IMR-90 (cell line): ENCODE measurements at regions not wholly inside any gene's neighbourhood (a gene's known extent, or its start where the extent isn't known, plus 50 kb on each side); places are given as distances from the start of the nearest gene placed in this dataset.
"Not testable (repeated sequence)": the region's sequence is repeated elsewhere in the genome, so short reads cannot be mapped to it uniquely, and the experiment has no call there.

Experiments used
- ATAC-seq: fragments of 200-7000 bp; cut with Tn5 transposase; 2 replicates; pipeline ENCODE4 v1.9.1; 2020; ENCODE audit warnings: low read depth, mild to moderate bottlenecking, moderate library complexity
- BruUV-seq: library from RNA; stranded (reverse); fragments of 400-500 nt; replicated peaks from 2 replicates; lab custom pipeline; 2021; lab: Mats Ljungman, UMichigan
- CTCF ChIA-PET: fragments of 300-600 bp; formaldehyde crosslinking; extraction: SDS; loops from one replicate; lab custom pipeline; 2021; ENCODE audit warnings: antibody characterized with exemption; lab: Yijun Ruan, JAX
- POLR2A ChIA-PET: fragments of 300-600 bp; sonication (Branson Sonifier 250); formaldehyde crosslinking; loops from one replicate; lab custom pipeline; 2022; ENCODE audit warnings: antibody characterized with exemption; ENCODE audit not compliant: unreplicated experiment; lab: Charles Lee
- DNase-seq: peaks from one replicate; pipeline ENCODE4 v3.0.0; 2013
- H2AFZ ChIP-seq: replicated peaks from 2 replicates; pipeline ENCODE3; 2013; ENCODE audit warnings: low read length, mild to moderate bottlenecking; ENCODE audit not compliant: poor library complexity
- H2AK5ac ChIP-seq: 2 replicates; pipeline ENCODE4 v1.6.1; 2013; ENCODE audit warnings: low read depth, low read length, inconsistent platforms
- H2AK9ac ChIP-seq: replicated peaks from 2 replicates; pipeline ENCODE3; 2013; ENCODE audit warnings: mild to moderate bottlenecking, low read depth, low read length, moderate library complexity; ENCODE audit not compliant: poor library complexity
- H2BK120ac ChIP-seq: 2 replicates; pipeline ENCODE4 v1.6.1; 2013; ENCODE audit warnings: low read depth, low read length, inconsistent platforms
- H2BK15ac ChIP-seq: 3 replicates; pipeline ENCODE4 v1.6.1; 2013; ENCODE audit warnings: low read depth, low read length, inconsistent platforms
- H2BK20ac ChIP-seq: 2 replicates; pipeline ENCODE4 v1.6.1; 2013; ENCODE audit warnings: low read depth, mild to moderate bottlenecking, inconsistent platforms, low read length, moderate library complexity
- H2BK5ac ChIP-seq: 2 replicates; pipeline ENCODE4 v1.6.1; 2013; ENCODE audit warnings: mild to moderate bottlenecking, low read depth, low read length, inconsistent platforms; ENCODE audit not compliant: poor library complexity, severe bottlenecking
- H3K14ac ChIP-seq: replicated peaks from 2 replicates; pipeline ENCODE4 v1.6.1; 2013; ENCODE audit warnings: low read depth, low read length, inconsistent platforms
- H3K18ac ChIP-seq: 2 replicates; pipeline ENCODE4 v1.6.1; 2013; ENCODE audit warnings: low read depth, low read length, control low read depth
- H3K23ac ChIP-seq: 2 replicates; pipeline ENCODE4 v1.6.1; 2013; ENCODE audit warnings: low read depth, low read length, inconsistent platforms
- H3K27ac ChIP-seq: 2 replicates; pipeline ENCODE4 v1.5.1; 2013; ENCODE audit warnings: mild to moderate bottlenecking, control low read depth, low read length; ENCODE audit not compliant: insufficient read depth
- H3K27me3 ChIP-seq: 2 replicates; pipeline ENCODE4 v1.6.1; 2013; ENCODE audit warnings: low read length; ENCODE audit not compliant: control insufficient read depth, insufficient read depth
- H3K36me3 ChIP-seq: 2 replicates; pipeline ENCODE4 v1.6.1; 2013; ENCODE audit warnings: low read length, mixed read lengths; ENCODE audit not compliant: control insufficient read depth, insufficient read depth
- H3K4ac ChIP-seq: 2 replicates; pipeline ENCODE4 v1.6.1; 2013; ENCODE audit warnings: low read depth, low read length, inconsistent platforms
- H3K4me1 ChIP-seq: 2 replicates; pipeline ENCODE4 v1.6.1; 2013; ENCODE audit warnings: low read length, mixed read lengths; ENCODE audit not compliant: control insufficient read depth, insufficient read depth
- H3K4me2 ChIP-seq: 2 replicates; pipeline ENCODE4 v1.6.1; 2013; ENCODE audit warnings: low read depth, mild to moderate bottlenecking, control low read depth, low read length, moderate library complexity
- H3K4me3 ChIP-seq: 2 replicates; pipeline ENCODE4 v1.5.1; 2013; ENCODE audit warnings: low read depth, mild to moderate bottlenecking, control low read depth, low read length, moderate library complexity; ENCODE audit not compliant: insufficient read depth
- H3K56ac ChIP-seq: 2 replicates; pipeline ENCODE4 v1.6.1; 2013; ENCODE audit warnings: low read length, inconsistent platforms; ENCODE audit not compliant: insufficient read depth; ENCODE audit errors: extremely low read depth
- H3K79me1 ChIP-seq, 2 experiments: 2 replicates each; pipeline ENCODE4 v1.6.1; 2013; ENCODE audit warnings: low read length in 2 of 2, inconsistent platforms in 1 of 2, low read depth in 1 of 2
- H3K9ac ChIP-seq: 2 replicates; pipeline ENCODE4 v1.6.1; 2013; ENCODE audit warnings: low read depth, low read length, control low read depth
- H3K9me1 ChIP-seq: 2 replicates; pipeline ENCODE4 v1.6.1; 2013; ENCODE audit warnings: low read length, inconsistent platforms; ENCODE audit not compliant: insufficient read depth
- H3K9me3 ChIP-seq: 2 replicates; pipeline ENCODE4 v1.6.1; 2013; ENCODE audit warnings: low read length; ENCODE audit not compliant: control insufficient read depth, insufficient read depth
- H4K20me1 ChIP-seq: 2 replicates; pipeline ENCODE4 v1.6.1; 2013; ENCODE audit warnings: low read length, inconsistent platforms; ENCODE audit not compliant: insufficient read depth
- H4K5ac ChIP-seq: 2 replicates; pipeline ENCODE4 v1.6.1; 2013; ENCODE audit warnings: mild to moderate bottlenecking, low read depth, low read length, control low read depth
- H4K8ac ChIP-seq, 2 experiments: 2 replicates each; pipeline ENCODE4 v1.6.1; 2013; ENCODE audit warnings: low read depth in 2 of 2, low read length in 2 of 2, control low read depth in 1 of 2, inconsistent platforms in 1 of 2
- H4K91ac ChIP-seq: 2 replicates; pipeline ENCODE4 v1.6.1; 2013; ENCODE audit warnings: low read depth, low read length, inconsistent platforms; ENCODE audit not compliant: insufficient read depth
- CHD1 ChIP-seq: IDR thresholded peaks from 2 replicates; pipeline ENCODE4 v1.6.1; 2012; ENCODE audit warnings: low read depth, low read length, improper control_type of control experiment
- WGBS, 2 experiments: methylation state at CpG; one replicate each; pipeline versions ENCODE4 v1.1.5 to v1.1.7; 2013; ENCODE audit warnings: missing lambda C conversion rate in 2 of 2; ENCODE audit not compliant: insufficient read length in 1 of 2; ENCODE audit errors: extremely low coverage in 2 of 2; 5-methylcytosine and 5-hydroxymethylcytosine counted together
- dilution Hi-C: fragments of 300-500 bp; cut with HindIII; formaldehyde crosslinking; loops from one replicate; pipeline ENCODE4 v1.14.3; 2018; ENCODE audit warnings: low sequenced_read_pairs; ENCODE audit not compliant: unreplicated experiment
- in situ Hi-C: fragments of 300-500 bp; cut with MboI; formaldehyde crosslinking; loops from 3 replicates; pipeline ENCODE4 v1.14.3; 2019; ENCODE audit warnings: low sequenced_read_pairs, inconsistent platforms, mixed read lengths
- intact Hi-C: fragments of 100-400 bp; cut with micrococcal nuclease; formaldehyde crosslinking; loops from 2 replicates; pipeline ENCODE4 v1.10.0; 2022

DNA sequence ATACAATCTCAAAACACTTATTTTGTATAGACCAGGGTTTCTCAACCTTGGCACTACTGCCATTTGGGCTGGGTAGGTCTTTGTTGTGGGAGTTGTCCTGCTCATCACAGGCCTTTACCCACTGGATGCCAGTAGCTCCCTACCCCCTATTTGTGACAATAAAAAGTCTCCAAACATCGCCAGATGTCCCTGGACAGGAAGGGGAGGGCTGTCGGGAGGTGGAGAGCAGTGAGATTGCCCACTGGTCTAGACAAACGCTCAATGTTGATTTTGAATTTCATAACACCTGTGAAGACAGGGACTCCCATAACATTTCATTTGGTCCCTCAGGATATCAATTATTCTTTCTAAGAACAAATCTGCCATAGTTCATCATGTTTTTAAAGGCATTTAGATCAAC, 151.7 kb upstream of the PTPRG start:
- H4K8ac ChIP-seq: no peak overlapping the region
- WGBS, 2 experiments: no CpG with 5 or more reads among the region's 3 CpGs
- intact Hi-C loops: no loop called here

DNA sequence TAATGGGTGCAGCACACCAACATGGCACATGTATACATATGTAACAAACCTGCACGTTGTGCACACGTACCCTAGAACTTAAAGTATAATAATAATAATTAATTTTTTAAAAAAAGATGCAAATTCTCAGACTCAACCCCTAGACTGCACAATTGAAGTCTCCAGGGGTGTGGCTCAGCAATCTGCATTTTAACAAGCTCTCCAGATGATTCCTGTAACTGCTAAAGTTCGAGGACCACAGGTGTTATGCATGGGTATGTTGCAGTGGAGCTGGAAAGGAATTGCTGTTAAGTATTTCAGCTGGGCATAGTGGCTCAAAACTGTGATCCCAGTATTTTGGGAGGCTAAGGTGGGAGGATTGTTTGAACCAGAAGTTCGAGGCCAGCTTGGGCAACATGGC, 151.0 kb upstream of the PTPRG start:
- POLR2A ChIA-PET, H3K23ac ChIP-seq, H3K4me3 ChIP-seq, dilution Hi-C loops, H3K79me1 ChIP-seq, H2AFZ ChIP-seq, DNase-seq, BruUV-seq, H3K14ac ChIP-seq, H3K56ac ChIP-seq, H2BK15ac ChIP-seq, H3K9me1 ChIP-seq, H3K4ac ChIP-seq, H2BK5ac ChIP-seq, CTCF ChIA-PET, H2BK20ac ChIP-seq, H4K5ac ChIP-seq, in situ Hi-C loops, H3K9ac ChIP-seq, H4K91ac ChIP-seq, H3K4me1 ChIP-seq, H3K36me3 ChIP-seq, H3K4me2 ChIP-seq, H4K8ac ChIP-seq, H3K9me3 ChIP-seq, H3K27ac ChIP-seq, ATAC-seq, H3K27me3 ChIP-seq, H2AK9ac ChIP-seq, intact Hi-C loops, H4K20me1 ChIP-seq, H2BK120ac ChIP-seq, H3K18ac ChIP-seq, H2AK5ac ChIP-seq: not testable (repeated sequence)
- no CpG with 5 or more reads among the region's 4 CpGs for WGBS, 2 experiments

More for the DNA sequence above, 151.7 kb upstream of the PTPRG start:
- no peak overlapping the region for H4K5ac ChIP-seq
- H4K91ac ChIP-seq: no peak overlapping the region
- no peak overlapping the region for H3K9ac ChIP-seq
- dilution Hi-C loops: no loop called here
- H2AFZ ChIP-seq: no peak overlapping the region
- no peak overlapping the region for H2BK120ac ChIP-seq
- no peak overlapping the region for H3K14ac ChIP-seq
- no peak overlapping the region for H3K18ac ChIP-seq
- H3K27ac ChIP-seq: no peak overlapping the region
- H3K9me1 ChIP-seq: no peaks in the 10 kb centered on the region
- BruUV-seq: no TSS peak
- no peak overlapping the region for H3K23ac ChIP-seq
- H2AK5ac ChIP-seq: no peak overlapping the region
- POLR2A ChIA-PET: no interaction called here
- DNase-seq: no peak
- H3K4ac ChIP-seq: no peak overlapping the region
- H3K4me1 ChIP-seq: no peaks in the 10 kb centered on the region
- no peaks in the 10 kb centered on the region for H3K79me1 ChIP-seq
- in situ Hi-C loops: no loop called here
- H3K9me3 ChIP-seq: no peaks in the 10 kb centered on the region
- no peak overlapping the region for H2BK20ac ChIP-seq
- H3K56ac ChIP-seq: no peak overlapping the region
- H3K27me3 ChIP-seq: no peaks in the 10 kb centered on the region
- no peak for ATAC-seq
- H3K4me3 ChIP-seq: no peak overlapping the region
- CTCF ChIA-PET: no interaction called here
- H4K20me1 ChIP-seq: no peaks in the 10 kb centered on the region
- H2AK9ac ChIP-seq: no peak overlapping the region
- no peak for TF ChIP-seq CHD1
- no peaks in the 10 kb centered on the region for H3K36me3 ChIP-seq
- H2BK15ac ChIP-seq: no peak overlapping the region
- H3K4me2 ChIP-seq: no peak overlapping the region
- no peak overlapping the region for H2BK5ac ChIP-seq
